ENCODE measurements at regions not wholly inside any gene's neighbourhood (a gene's known extent, or its start where the extent isn't known, plus 50 kb on each side); places are given as distances from the start of the nearest gene placed in this dataset.
"Not testable (repeated sequence)": the region's sequence is repeated elsewhere in the genome, so short reads cannot be mapped to it uniquely, and the experiment has no call there.

GRCh38 chr2:236782938-236783337 is 213.3 kb downstream of the ACKR3 start:
- no peaks in the 10 kb centered on the region for H3K9me3 ChIP-seq (ENCODE audit: control insufficient read depth, low read depth, low read length)
- H3K4me3 ChIP-seq (ENCODE audit: low read length) = no peak overlapping the region
- H3K27ac ChIP-seq (ENCODE audit: low read length) = no peak overlapping the region
- H3K9ac ChIP-seq (ENCODE audit: low read length) = no peak overlapping the region
- H3K27me3 ChIP-seq (ENCODE audit: control insufficient read depth, insufficient read depth, low read length) = no peaks in the 10 kb centered on the region
- no peaks in the 10 kb centered on the region for H3K4me1 ChIP-seq (ENCODE audit: control insufficient read depth, low read depth, low read length)
- no peaks in the 10 kb centered on the region for H3K36me3 ChIP-seq (ENCODE audit: control insufficient read depth, low read depth, low read length)

DNA sequence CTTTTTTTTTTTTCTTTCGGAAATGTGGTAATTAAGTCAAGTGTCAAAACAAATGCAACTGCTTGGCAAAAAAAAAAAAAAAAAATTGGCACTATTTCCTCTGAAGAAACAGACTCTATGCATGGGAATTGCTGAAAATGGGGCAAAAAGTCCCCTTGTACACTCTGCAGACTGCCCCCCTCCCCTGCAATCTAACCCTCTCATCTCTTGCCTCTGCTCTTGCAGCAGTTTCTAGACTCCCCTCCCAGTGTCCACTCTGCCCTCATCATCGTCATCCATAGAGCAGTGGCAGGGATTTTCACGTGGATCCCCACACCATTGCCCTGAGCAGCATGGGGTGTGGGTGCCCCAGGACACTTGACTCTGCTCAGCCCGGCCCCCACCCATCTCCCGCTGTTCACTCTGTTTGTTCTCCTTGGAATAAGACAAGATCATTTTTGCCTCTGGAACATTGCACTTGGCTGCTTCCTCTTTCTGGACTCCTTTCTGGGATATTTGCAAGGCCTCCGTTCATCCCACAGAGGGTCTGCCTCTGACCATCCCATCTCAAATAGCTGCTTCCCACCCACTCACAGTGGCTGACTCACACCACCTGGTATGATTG is 213.9 kb downstream of the ACKR3 start:
- Histone ChIP-seq H3K36me3 (ENCODE audit: control insufficient read depth, low read depth, low read length) (no peaks in the 10 kb centered on the region), H3K9me3 (ENCODE audit: control insufficient read depth, low read depth, low read length) (no peaks in the 10 kb centered on the region), H3K27ac (ENCODE audit: low read length) (no peak overlapping the region), H3K4me1 (ENCODE audit: control insufficient read depth, low read depth, low read length) (no peaks in the 10 kb centered on the region), H3K9ac (ENCODE audit: low read length) (no peak overlapping the region), H3K27me3 (ENCODE audit: control insufficient read depth, insufficient read depth, low read length) (no peaks in the 10 kb centered on the region), H3K4me3 (ENCODE audit: low read length) (no peak overlapping the region)

- no peaks in the 10 kb centered on the region for H3K4me1 ChIP-seq (ENCODE audit: control insufficient read depth, low read depth, low read length)
- no peak overlapping the region for H3K27ac ChIP-seq (ENCODE audit: low read length)
- H3K9me3 ChIP-seq (ENCODE audit: control insufficient read depth, low read depth, low read length) = no peaks in the 10 kb centered on the region
- H3K9ac ChIP-seq (ENCODE audit: low read length) = no peak overlapping the region
- H3K27me3 ChIP-seq (ENCODE audit: control insufficient read depth, insufficient read depth, low read length) = no peaks in the 10 kb centered on the region
- H3K36me3 ChIP-seq (ENCODE audit: control insufficient read depth, low read depth, low read length) = no peaks in the 10 kb centered on the region
- H3K4me3 ChIP-seq (ENCODE audit: low read length) = no peak overlapping the region
Observed at GRCh38 chr2:236785611-236786057, 216.0 kb downstream of the ACKR3 start.

DNA sequence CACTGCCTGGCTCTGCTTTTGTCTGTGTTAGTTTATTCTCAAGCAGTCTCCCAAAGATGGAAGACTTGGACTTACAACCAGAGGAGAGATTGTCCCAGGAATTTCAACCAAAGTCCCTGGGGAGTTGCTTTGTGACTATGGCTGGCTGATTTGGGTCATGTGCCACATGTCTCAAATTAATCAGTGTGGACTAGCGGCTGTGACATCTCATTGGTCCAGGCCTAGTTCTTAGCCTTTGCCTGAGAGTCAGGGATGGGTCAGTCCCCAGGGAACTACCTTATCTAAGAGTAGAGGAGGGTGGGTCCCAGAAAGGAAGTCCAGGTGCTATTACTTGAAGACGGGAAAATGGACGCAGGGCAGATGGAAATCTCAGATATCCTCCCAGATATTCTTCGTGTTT is 217.1 kb downstream of the ACKR3 start:
- Histone ChIP-seq H3K9me3 (ENCODE audit: control insufficient read depth, low read depth, low read length) (no peaks in the 10 kb centered on the region), H3K4me1 (ENCODE audit: control insufficient read depth, low read depth, low read length) (no peaks in the 10 kb centered on the region), H3K27ac (ENCODE audit: low read length) (no peak overlapping the region), H3K9ac (ENCODE audit: low read length) (no peak overlapping the region), H3K4me3 (ENCODE audit: low read length) (no peak overlapping the region), H3K36me3 (ENCODE audit: control insufficient read depth, low read depth, low read length) (no peaks in the 10 kb centered on the region), H3K27me3 (ENCODE audit: control insufficient read depth, insufficient read depth, low read length) (no peaks in the 10 kb centered on the region)

GRCh38 chr2:236787376-236787775 is 217.8 kb downstream of the ACKR3 start:
- not testable (repeated sequence) for H3K27me3 ChIP-seq (ENCODE audit: control insufficient read depth, insufficient read depth, low read length); H3K4me1 ChIP-seq (ENCODE audit: control insufficient read depth, low read depth, low read length); H3K4me3 ChIP-seq (ENCODE audit: low read length); H3K9me3 ChIP-seq (ENCODE audit: control insufficient read depth, low read depth, low read length); H3K9ac ChIP-seq (ENCODE audit: low read length); H3K27ac ChIP-seq (ENCODE audit: low read length); H3K36me3 ChIP-seq (ENCODE audit: control insufficient read depth, low read depth, low read length)

- Histone ChIP-seq H3K27me3 (ENCODE audit: control insufficient read depth, insufficient read depth, low read length) (no peaks in the 10 kb centered on the region), H3K4me1 (ENCODE audit: control insufficient read depth, low read depth, low read length) (no peaks in the 10 kb centered on the region), H3K4me3 (ENCODE audit: low read length) (no peak overlapping the region), H3K36me3 (ENCODE audit: control insufficient read depth, low read depth, low read length) (no peaks in the 10 kb centered on the region), H3K9ac (ENCODE audit: low read length) (no peak overlapping the region), H3K27ac (ENCODE audit: low read length) (no peak overlapping the region), H3K9me3 (ENCODE audit: control insufficient read depth, low read depth, low read length) (no peaks in the 10 kb centered on the region)
Observed at GRCh38 chr2:236787885-236788284, 218.3 kb downstream of the ACKR3 start.

DNA sequence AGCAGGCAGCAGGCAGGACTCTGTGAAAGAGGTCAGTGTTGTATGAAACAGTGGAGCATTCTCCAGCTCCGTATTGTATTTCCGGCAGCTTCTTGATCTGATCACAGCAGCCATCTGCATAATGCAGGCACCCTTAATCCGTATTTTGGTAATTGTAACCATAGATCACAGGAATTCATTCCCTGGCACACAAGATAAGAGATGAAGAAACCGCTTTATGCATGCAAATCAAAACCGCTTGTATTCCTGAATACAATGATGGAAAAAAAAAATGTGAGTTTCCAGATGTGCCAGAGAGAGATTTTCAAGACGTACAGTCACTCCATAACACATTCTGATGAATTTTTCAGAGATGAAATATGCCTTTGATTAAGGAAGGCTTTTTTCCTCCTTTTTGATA is 221.3 kb downstream of the ACKR3 start:
- Histone ChIP-seq H3K27me3 (ENCODE audit: control insufficient read depth, insufficient read depth, low read length) (no peaks in the 10 kb centered on the region), H3K4me3 (ENCODE audit: low read length) (no peak overlapping the region)

GRCh38 chr2:236793023-236794011 is 223.7 kb downstream of the ACKR3 start:
- Histone ChIP-seq H3K9ac (ENCODE audit: low read length) (no peak overlapping the region), H3K4me1 (ENCODE audit: control insufficient read depth, low read depth, low read length) (no peaks in the 10 kb centered on the region), H3K9me3 (ENCODE audit: control insufficient read depth, low read depth, low read length) (no peaks in the 10 kb centered on the region), H3K36me3 (ENCODE audit: control insufficient read depth, low read depth, low read length) (no peaks in the 10 kb centered on the region), H3K27ac (ENCODE audit: low read length) (no peak overlapping the region), H3K27me3 (ENCODE audit: control insufficient read depth, insufficient read depth, low read length) (no peaks in the 10 kb centered on the region), H3K4me3 (ENCODE audit: low read length) (no peak overlapping the region)

More for the DNA sequence above, 221.3 kb downstream of the ACKR3 start:
- Histone ChIP-seq H3K4me1 (ENCODE audit: control insufficient read depth, low read depth, low read length) (no peaks in the 10 kb centered on the region), H3K9me3 (ENCODE audit: control insufficient read depth, low read depth, low read length) (no peaks in the 10 kb centered on the region), H3K27ac (ENCODE audit: low read length) (no peak overlapping the region), H3K36me3 (ENCODE audit: control insufficient read depth, low read depth, low read length) (no peaks in the 10 kb centered on the region), H3K9ac (ENCODE audit: low read length) (no peak overlapping the region)

DNA sequence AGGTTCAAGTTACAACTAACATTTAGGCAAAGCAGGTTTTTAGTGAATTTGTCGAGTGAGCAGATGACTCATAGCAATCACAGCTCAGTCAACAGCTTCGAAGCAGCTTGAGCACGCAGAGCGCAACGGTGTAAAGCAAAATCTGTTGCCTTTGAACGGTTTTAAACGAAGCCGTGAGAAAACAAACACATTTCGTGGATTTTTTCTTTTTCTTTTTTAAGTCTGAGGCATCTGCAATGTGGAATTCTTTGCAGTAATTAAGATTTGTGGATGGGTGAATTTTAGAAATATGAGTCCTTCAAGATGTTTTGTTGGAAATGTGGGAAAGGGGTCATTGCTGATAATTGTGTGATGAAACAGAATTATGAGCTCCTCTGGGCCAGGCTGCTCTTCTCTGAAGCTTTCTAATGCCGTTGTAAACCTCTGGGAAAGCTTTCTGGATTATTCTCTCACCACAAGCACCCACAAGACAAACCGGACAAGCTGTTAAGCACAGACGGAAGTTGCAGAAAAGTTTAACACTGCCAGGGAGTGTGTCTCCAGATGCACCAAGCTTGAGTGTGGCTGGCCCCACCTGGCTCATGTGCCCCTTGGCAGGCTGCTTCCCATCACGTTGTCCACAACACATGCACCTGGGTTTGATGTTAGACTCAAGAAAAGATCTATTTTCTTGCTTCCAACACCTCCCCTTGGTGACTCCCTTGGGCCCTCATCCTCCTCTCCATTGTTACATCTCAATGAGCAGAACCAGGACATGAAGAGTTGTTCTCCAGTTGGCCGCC is 224.7 kb downstream of the ACKR3 start:
- Histone ChIP-seq H3K4me1 (ENCODE audit: control insufficient read depth, low read depth, low read length) (no peaks in the 10 kb centered on the region), H3K36me3 (ENCODE audit: control insufficient read depth, low read depth, low read length) (no peaks in the 10 kb centered on the region), H3K9me3 (ENCODE audit: control insufficient read depth, low read depth, low read length) (no peaks in the 10 kb centered on the region), H3K27ac (ENCODE audit: low read length) (no peak overlapping the region), H3K4me3 (ENCODE audit: low read length) (no peak overlapping the region), H3K27me3 (ENCODE audit: control insufficient read depth, insufficient read depth, low read length) (no peaks in the 10 kb centered on the region), H3K9ac (ENCODE audit: low read length) (no peak overlapping the region)

- Histone ChIP-seq H3K27me3 (ENCODE audit: control insufficient read depth, insufficient read depth, low read length) (no peaks in the 10 kb centered on the region), H3K4me3 (ENCODE audit: low read length) (no peak overlapping the region), H3K9ac (ENCODE audit: low read length) (no peak overlapping the region), H3K36me3 (ENCODE audit: control insufficient read depth, low read depth, low read length) (no peaks in the 10 kb centered on the region), H3K4me1 (ENCODE audit: control insufficient read depth, low read depth, low read length) (no peaks in the 10 kb centered on the region), H3K27ac (ENCODE audit: low read length) (no peak overlapping the region), H3K9me3 (ENCODE audit: control insufficient read depth, low read depth, low read length) (no peaks in the 10 kb centered on the region)
Observed at GRCh38 chr2:236795169-236795860, 225.7 kb downstream of the ACKR3 start.

DNA sequence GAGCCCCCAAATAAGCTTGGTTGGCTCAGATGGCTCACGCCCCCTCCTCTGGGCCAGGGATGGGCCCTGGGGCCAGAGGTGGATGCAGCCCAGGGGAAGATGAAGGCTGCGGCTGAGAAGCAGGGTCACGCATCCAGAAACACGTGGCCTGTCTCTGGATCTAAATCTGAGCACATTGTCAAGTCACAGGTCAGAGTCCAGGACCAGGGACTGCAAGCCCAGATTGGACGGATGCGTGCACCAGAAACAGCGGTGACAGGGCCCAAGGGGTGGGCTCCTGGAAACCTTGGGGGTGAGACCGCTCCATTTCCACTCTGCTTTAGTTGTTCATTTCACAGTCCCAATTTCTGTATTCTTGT is 226.2 kb downstream of the ACKR3 start:
- Histone ChIP-seq H3K4me3 (ENCODE audit: low read length) (no peak overlapping the region), H3K27me3 (ENCODE audit: control insufficient read depth, insufficient read depth, low read length) (no peaks in the 10 kb centered on the region), H3K27ac (ENCODE audit: low read length) (no peak overlapping the region), H3K36me3 (ENCODE audit: control insufficient read depth, low read depth, low read length) (no peaks in the 10 kb centered on the region), H3K4me1 (ENCODE audit: control insufficient read depth, low read depth, low read length) (no peaks in the 10 kb centered on the region), H3K9ac (ENCODE audit: low read length) (no peak overlapping the region), H3K9me3 (ENCODE audit: control insufficient read depth, low read depth, low read length) (no peaks in the 10 kb centered on the region)
